HG03139 (cell line): ENCODE measurements at regions not wholly inside any gene's neighbourhood (a gene's known extent, or its start where the extent isn't known, plus 50 kb on each side); places are given as distances from the start of the nearest gene placed in this dataset.

Experiments used
- ATAC-seq: cut with Tn5 transposase; IDR thresholded peaks from one replicate; pipeline ENCODE4 v1.9.1; 2021; ENCODE audit not compliant: unreplicated experiment

GRCh38 chr2:42108852-42109251, 60.3 kb upstream of the EML4 start:
- ATAC-seq = no peak

- no peak for ATAC-seq
Measured at GRCh38 chr2:42109959-42110640, 59.1 kb upstream of the EML4 start.

GRCh38 chr2:42110641-42111322, 58.4 kb upstream of the EML4 start:
- no peak for ATAC-seq

GRCh38 chr2:42112418-42112817, 56.7 kb upstream of the EML4 start:
- no peak for ATAC-seq

GRCh38 chr2:42113452-42113851, 55.7 kb upstream of the EML4 start:
- no peak for ATAC-seq

GRCh38 chr2:42114091-42114490, 55.1 kb upstream of the EML4 start:
- ATAC-seq = no peak

DNA sequence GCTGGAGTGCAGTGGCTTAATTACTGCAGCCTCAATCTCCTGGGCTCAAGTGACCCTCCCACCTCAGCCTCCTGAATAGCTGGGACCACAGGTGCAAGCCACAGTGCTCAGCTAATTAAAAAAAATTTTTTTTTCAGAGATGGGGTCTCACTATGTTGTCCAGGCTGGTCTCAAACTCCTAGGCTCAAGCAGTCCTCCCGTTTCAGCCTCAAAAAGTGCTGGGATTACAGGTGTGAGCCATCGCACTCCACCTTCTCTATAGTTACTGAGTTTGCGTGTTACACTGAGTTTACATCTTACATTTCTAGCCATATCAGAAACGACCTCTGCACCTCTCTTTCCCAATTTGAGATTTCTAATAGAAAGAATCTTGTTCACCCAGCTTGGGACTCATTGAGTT, 53.6 kb upstream of the EML4 start:
- no peak for ATAC-seq

DNA sequence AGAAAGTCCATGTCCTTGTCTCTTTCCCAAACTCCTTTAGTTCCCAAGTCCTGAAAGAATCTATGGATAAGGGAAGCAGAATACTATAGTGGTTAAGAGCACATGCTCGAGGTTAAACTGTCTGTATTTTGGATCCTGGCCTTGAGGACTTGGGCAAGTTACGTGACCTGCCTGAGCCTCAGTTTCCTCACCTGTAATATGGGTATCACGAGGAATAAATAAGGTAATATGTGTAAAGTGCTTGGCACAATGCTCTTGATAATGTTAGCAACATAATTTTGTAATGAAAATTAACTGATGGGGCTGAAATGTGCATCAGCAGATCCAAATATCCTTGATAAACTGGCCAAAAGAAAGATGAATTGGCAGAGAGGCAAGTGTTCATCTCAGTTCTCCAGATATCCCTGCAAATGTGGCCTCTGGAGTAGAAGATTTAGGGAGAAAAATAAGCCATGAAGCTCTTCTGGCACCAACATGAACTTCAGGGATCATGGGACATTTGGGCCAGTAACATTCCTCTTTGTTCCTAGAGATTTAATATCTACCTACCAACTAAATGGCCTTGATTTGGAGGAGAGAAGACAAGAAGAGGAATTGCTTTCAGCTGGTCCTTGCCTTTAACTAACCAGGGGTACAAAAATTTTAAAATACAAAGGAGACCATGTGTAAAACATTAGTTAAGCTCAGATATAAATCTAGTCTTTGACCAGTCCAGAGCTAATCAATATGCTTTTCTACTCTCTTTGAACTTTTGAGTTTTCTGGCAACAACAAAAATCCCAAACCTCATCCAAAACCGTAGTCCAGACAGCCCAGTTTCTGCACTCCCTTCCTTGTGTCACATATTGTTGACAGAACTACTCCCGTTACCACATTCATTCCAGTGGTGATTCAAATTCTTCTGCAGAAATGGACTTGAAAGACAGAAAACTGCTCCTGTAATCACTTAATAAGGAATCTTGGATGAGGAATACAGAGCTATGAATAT, 52.7 kb upstream of the EML4 start:
- ATAC-seq = no peak

DNA sequence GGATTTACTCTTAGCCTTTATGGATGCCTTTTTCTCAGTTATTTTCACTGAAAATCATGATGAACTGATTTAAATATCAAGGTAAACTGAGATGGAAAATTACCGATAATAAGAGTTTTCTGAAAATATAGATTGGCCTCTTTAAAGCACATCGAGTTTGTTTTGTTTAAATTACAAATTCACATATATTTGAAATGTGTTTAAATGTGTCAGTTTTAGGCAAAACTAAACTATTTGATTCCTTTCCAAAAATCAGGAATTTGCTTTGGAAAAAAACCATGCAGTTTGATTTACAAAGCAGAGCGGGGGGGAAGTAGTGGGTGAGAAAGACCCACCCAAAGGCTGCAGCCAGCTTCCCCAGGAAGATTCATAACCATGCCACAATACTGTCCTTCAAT, 52.0 kb upstream of the EML4 start:
- no peak for ATAC-seq

DNA sequence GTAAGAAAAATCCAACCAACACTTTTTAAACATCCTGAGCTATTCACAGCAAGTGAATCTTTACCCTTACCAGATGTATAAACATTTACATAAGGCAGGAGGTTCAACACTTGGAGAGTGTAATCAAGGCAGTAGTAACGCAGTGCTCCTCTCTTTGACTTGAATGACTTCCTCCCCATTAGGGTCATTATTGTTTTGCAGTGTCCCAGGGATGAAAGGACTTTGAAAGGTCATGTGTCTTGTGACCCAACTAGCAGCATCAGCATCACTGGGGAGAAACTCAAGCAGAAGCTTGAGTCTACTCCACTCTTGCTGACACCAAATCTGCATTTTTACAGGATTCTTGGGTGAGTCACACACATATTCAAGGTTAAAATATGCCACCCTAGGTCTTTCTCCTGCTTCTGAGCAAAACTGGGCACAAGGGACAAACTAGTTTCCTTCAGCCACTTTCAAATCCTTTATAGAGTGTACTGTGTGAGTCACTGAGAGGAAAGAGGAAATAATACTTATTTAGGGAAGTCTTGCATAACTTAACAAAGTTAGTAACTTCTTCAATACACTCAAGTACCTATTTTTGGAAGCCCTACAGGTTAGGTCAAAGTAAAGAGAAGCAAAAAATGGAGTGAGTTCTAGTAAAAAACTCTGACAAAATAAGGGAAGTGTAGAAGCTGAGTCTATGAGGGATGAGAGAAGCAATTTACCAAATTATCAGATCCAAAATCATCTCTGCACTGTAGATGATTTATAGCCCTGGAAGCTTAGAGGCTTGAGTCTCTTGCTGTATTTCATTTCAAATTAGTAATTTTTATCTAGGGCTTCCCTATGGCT, 51.0 kb upstream of the EML4 start:
- peak; percentile 76 for ATAC-seq

- ATAC-seq = no peak
Measured at GRCh38 chr2:42118754-42119569, 50.2 kb upstream of the EML4 start.
